HEK293T (cell line): ENCODE measurements at regions not wholly inside any gene's neighbourhood (a gene's known extent, or its start where the extent isn't known, plus 50 kb on each side); places are given as distances from the start of the nearest gene placed in this dataset.

ENCODE experiments used
- BHLHE40 ChIP-seq: fragments of 450-650 bp; IDR thresholded peaks from 2 replicates; pipeline ENCODE4 v1.6.1; 2016; ENCODE audit warnings: mild to moderate bottlenecking, moderate library complexity, borderline replicate concordance
- FOXK2 ChIP-seq: fragments of 450-650 bp; IDR thresholded peaks from 2 replicates; pipeline ENCODE4 v1.6.1; 2016; ENCODE audit warnings: mild to moderate bottlenecking
- HDGF ChIP-seq: fragments of 450-650 bp; IDR thresholded peaks from 2 replicates; pipeline ENCODE4 v1.6.1; 2017; ENCODE audit warnings: antibody characterized with exemption, borderline replicate concordance
- SP1 ChIP-seq: fragments of 450-650 bp; IDR thresholded peaks from 2 replicates; pipeline ENCODE4 v1.6.1; 2017

GRCh38 chr13:73948848-73949529 lies 185.2 kb downstream of the KLF12 start:
- TF ChIP-seq FOXK2 (no peak), BHLHE40 (no peak), HDGF (no peak), SP1 (no peak)
